ENCODE measurements at regions not wholly inside any gene's neighbourhood (a gene's known extent, or its start where the extent isn't known, plus 50 kb on each side); places are given as distances from the start of the nearest gene placed in this dataset.

DNA sequence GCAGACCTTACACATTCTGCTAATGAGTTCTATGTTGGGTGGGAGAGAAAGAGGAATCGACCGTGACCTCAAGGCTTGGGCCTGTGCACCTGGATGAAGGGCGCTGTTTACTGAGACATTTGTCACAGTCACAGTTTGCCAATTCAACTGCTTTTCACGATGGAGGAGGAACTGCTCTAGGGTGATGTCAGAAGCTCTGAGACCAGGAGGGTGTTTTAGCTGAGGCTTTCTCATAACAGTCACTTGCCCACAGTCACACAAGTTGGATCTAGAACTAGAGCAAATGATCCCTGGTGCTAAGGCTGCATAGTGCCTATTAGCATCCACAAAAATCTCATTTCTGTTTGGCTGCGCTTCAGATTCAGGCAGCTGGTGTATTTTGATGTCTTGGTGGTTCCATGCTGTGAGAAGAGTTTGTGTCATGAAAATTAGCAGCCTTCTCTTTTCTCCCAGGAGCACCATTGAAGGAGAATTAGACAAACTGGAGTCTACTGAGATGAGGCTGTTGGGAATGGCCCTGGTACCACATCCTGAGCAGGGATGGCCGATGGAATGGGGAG, 83.3 kb upstream of the TGM3 start:
- no peak for TF ChIP-seq ZFX (IDR thresholded peaks at IDR 0.05; ENCODE audit: borderline replicate concordance)
- no peak overlapping the region for H3K27ac ChIP-seq

DNA sequence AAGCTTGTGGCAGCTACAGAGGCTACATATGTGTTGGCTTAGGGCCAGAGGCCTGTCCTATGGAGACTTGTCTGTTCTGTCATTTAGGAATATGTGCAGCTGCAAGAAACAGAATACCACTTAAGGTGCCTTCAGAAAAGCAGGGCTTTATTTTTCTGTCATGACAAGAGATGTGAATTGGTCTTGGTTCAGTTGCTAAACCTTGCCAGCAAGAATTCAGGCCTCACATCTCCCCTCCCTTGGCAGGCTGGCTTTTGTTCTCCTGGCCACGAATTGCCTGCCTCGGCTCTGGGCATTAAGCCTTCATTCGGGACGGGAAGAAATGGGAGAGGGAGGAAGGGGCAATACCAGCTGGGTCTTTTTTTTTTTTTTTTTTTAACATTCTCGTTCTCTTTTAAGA, 82.4 kb upstream of the TGM3 start:
- TF ChIP-seq ZFX (IDR thresholded peaks at IDR 0.05; ENCODE audit: borderline replicate concordance), result no peak
- TF ChIP-seq, protein P1, sequence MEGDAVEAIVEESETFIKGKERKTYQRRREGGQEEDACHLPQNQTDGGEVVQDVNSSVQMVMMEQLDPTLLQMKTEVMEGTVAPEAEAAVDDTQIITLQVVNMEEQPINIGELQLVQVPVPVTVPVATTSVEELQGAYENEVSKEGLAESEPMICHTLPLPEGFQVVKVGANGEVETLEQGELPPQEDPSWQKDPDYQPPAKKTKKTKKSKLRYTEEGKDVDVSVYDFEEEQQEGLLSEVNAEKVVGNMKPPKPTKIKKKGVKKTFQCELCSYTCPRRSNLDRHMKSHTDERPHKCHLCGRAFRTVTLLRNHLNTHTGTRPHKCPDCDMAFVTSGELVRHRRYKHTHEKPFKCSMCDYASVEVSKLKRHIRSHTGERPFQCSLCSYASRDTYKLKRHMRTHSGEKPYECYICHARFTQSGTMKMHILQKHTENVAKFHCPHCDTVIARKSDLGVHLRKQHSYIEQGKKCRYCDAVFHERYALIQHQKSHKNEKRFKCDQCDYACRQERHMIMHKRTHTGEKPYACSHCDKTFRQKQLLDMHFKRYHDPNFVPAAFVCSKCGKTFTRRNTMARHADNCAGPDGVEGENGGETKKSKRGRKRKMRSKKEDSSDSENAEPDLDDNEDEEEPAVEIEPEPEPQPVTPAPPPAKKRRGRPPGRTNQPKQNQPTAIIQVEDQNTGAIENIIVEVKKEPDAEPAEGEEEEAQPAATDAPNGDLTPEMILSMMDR (IDR thresholded peaks at IDR 0.05), result no peak

DNA sequence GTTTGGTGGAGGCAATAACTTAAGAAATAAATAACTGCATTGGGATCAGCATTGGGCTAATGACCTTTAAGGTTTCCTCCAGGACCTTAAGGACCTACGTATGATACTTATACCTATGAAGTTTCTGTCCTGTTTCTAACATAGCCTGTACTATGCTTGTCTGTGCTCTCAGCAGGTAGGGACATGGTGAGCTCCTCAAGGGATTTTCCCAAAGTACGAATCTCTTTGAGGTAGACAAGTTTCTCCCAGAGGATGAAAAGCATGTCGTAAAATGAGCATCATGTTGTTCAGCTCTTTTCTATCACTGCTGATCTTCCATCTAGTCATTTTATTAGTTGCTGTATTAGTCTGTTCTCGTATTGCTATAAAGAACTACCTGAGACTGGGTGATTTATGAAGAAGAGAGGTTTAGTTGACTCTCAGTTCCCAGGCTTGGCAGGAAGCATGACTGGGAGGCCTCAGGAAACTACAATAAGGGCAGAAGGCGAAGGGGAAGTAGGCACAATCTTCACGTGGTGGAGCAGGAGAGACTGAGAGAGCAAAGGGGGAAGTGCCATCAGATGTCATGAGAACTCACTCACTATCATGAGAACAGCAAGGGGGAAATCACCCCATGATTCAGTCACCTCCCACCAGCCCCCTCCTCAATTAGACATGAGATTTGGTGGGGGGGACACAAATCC, 77.8 kb upstream of the TGM3 start:
- H3K27ac ChIP-seq, result no peak overlapping the region
- TF ChIP-seq, protein P1 (IDR thresholded peaks at IDR 0.05), result no peak
- TF ChIP-seq ZFX (IDR thresholded peaks at IDR 0.05; ENCODE audit: borderline replicate concordance), result no peak

More for the DNA sequence above, 82.4 kb upstream of the TGM3 start:
- no peak overlapping the region for H3K27ac ChIP-seq

DNA sequence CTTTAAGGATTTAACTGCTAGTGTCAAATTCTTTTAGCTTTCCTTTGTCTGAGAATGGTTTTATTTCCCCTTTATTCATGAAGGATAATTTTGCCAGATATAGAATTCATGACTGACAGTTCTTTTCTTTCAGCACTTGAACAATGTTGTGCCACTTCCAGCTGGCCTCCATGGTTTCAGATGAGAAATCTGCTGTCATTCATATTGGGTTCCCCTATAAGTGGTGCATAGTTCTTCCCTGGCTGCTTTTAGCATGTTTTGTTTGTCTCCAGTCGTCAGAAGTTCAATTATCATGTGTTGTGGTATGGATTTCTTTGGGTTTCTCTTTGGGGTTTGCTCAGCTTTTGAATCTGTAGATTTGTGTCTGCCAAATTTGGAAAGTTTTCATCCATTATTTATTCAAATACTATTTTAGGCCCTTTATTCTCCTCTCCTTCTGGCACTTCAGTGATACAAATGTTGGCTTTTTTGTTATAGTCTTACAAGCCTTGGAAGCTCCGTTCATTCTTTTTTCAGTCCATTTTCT, 76.3 kb upstream of the TGM3 start:
- no peak for TF ChIP-seq ZFX (IDR thresholded peaks at IDR 0.05; ENCODE audit: borderline replicate concordance)
- TF ChIP-seq, protein P1 (IDR thresholded peaks at IDR 0.05), result no peak
- H3K27ac ChIP-seq, result no peak overlapping the region

DNA sequence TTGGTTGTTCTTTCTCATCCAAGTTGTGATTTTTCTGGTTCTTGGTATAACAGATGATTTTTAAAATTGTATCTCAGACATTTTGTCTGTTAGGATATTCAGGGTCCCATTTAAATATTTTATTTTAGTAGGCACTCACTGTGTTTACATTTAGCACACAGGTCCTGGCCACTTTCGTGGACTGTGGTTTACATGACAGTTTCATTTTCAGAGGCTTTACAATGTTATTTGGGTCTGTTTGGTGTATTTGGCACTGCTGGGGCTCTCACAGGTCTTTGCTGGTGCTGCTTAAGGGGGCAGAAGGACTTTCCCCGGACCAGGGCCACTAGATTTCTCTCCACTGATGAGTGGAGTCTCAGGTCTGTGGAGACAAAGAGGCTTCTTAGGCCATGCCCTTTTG, 75.5 kb upstream of the TGM3 start:
- TF ChIP-seq ZFX (IDR thresholded peaks at IDR 0.05; ENCODE audit: borderline replicate concordance), result no peak
- TF ChIP-seq, protein P1 (IDR thresholded peaks at IDR 0.05), result no peak
- H3K27ac ChIP-seq, result no peak overlapping the region

DNA sequence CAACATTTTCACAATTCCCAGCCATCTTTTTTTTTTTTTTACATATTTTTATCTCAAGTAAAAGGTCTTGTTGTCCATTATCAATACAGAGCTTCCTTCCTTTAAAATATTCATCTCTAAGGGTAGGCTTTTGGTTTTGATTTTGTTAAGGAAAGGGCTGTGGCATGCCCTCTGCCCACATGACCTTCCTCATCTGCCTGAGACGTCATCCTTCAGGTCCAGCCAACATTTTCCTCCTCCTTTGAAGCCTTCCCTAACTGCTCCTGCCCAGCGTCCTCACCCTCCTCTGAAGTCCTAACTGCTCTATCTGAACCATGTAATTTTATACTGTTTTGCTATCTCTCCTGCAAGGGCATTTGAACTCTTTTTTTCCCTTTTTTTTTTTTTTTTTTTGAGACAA, 73.9 kb upstream of the TGM3 start:
- TF ChIP-seq, protein P1 (IDR thresholded peaks at IDR 0.05), result no peak
- TF ChIP-seq ZFX (IDR thresholded peaks at IDR 0.05; ENCODE audit: borderline replicate concordance), result no peak
- no peak overlapping the region for H3K27ac ChIP-seq

DNA sequence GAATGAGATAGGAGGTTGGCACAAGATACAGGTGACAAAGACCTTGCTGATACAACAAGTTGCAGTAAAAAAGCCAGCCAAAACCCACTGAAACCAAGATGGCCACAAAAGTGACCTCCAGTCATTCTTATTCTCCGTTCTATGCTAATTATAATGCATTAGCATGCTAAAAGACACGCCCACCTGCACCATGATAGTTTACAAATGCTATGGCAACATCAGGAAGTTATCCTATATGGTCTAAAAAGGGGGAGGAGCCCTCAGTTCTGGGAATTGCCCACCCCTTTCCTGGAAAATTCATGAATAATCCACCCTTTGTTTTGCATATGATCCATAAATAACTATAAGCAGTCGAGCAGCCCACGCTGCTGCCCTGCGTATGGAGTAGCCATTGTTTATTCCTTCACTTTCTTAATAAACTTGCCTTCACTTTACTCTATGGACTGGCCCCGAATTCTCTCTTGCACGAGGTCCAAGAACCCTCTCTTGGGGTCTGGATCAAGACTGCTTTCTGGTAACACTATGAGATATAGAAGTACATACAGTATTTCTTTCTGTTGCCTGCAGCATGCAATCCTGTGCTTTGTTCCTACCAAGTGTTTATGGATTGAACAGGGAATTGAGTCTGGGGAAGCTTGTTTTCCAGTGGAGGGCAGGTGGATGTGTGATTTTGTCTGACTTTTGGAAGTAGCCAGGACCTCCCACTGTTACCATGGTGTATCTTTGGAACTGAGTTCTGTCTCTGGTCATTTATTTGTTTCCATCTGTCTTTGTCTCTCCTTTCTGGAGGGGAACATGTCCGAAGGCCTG, 72.0 kb upstream of the TGM3 start:
- no peak overlapping the region for H3K27ac ChIP-seq
- no peak for TF ChIP-seq ZFX (IDR thresholded peaks at IDR 0.05; ENCODE audit: borderline replicate concordance)
- TF ChIP-seq, protein P1 (IDR thresholded peaks at IDR 0.05), result no peak

Measured in 22Rv1 (cell line).